ENCODE measurements at regions not wholly inside any gene's neighbourhood (a gene's known extent, or its start where the extent isn't known, plus 50 kb on each side); places are given as distances from the start of the nearest gene placed in this dataset.

DNA sequence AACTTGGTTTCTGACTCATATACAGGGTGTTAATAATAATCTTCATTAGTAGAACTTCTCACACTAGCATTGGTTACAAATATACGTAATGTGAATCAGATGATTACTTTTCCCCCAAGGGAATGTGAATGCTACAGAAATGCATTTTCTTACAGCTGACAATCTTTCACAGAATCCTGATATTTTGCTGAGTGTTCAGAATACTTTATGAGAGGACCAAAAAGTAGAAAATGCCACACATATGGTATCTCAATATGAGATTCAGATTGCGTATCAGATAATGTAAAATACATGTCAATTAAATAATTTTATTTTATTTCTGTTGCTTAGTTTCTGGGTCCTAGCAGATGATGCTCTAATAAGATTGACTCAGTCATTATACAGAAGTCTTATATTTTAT, 979.9 kb upstream of the GBE1 start:
- Mint-ChIP-seq H3K27me3 (ENCODE audit: low read depth in 3 of 3) (peaks cover 0 to 2% (median 0%) of the 10 kb centered on the region in 3 donors), H3K36me3 (peaks cover 0 to 3% (median 0%) of the 10 kb centered on the region in 3 donors), H3K4me3 (no peak overlapping the region), H3K27ac (no peak overlapping the region), H3K4me1 (no peaks in the 10 kb centered on the region), H3K9me3 (peaks cover 16 to 56% (median 26%) of the 10 kb centered on the region in 6 donors)
- DNase-seq, result no peak

- H3K9me3 Mint-ChIP-seq, result peaks cover 11 to 38% (median 20%) of the 10 kb centered on the region in 6 donors
- no peaks in the 10 kb centered on the region for H3K27me3 Mint-ChIP-seq (ENCODE audit: low read depth in 3 of 3)
- no peak overlapping the region for H3K4me3 Mint-ChIP-seq
- no peaks in the 10 kb centered on the region for H3K4me1 Mint-ChIP-seq
- DNase-seq, result no peak
- no peak overlapping the region for H3K27ac Mint-ChIP-seq
- H3K36me3 Mint-ChIP-seq, result peaks cover 0 to 3% (median 0%) of the 10 kb centered on the region in 3 donors
Measured at GRCh38 chr3:82739390-82739789, 977.9 kb upstream of the GBE1 start.

GRCh38 chr3:82736696-82737277, 975.3 kb upstream of the GBE1 start:
- Mint-ChIP-seq H3K36me3 (peaks cover 0 to 3% (median 0%) of the 10 kb centered on the region in 3 donors), H3K27ac (no peak overlapping the region), H3K4me3 (no peak overlapping the region), H3K4me1 (no peaks in the 10 kb centered on the region), H3K27me3 (ENCODE audit: low read depth in 3 of 3) (no peaks in the 10 kb centered on the region), H3K9me3 (peaks cover 11 to 35% (median 17%) of the 10 kb centered on the region in 6 donors)
- no peak for DNase-seq

DNA sequence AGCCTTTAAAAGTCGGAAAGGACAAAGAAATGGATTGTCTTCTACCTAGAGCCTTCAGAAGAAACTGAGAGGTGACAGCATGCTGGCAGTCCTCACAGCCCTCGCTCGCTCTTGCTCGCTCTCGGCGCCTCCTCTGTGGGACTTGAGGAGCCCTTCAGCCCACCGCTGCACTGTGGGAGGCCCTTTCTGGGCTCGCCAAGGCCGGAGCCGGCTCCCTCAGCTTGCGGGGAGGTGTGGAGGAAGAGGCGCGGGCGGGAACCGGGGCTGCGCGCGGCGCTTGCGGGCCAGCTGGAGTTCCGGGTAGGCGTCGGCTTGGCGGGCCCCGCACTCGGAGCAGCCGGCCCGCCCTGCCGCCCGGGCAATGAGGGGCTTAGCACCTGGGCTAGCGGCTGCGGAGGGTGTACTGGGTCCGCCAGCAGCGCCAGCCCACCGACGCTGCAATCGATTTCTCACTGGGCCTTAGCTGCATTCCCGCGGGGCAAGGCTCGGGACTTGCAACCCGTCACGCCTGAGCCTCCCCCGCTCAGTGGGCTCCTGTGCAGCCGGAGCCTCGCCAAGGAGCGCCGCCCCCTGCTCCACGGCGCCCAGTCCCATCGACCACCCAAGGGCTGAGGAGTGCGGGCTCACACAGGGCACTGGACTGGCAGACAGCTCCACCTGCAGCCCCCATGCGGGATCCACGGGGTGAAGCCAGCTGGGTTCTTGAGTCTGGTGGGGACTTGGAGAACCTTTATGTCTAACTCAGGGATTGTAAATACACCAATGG, 953.8 kb upstream of the GBE1 start:
- Mint-ChIP-seq H3K4me3 (no peak overlapping the region), H3K9me3 (peaks cover 10 to 65% (median 19%) of the 10 kb centered on the region in 6 donors)
- DNase-seq, result no peak

DNA sequence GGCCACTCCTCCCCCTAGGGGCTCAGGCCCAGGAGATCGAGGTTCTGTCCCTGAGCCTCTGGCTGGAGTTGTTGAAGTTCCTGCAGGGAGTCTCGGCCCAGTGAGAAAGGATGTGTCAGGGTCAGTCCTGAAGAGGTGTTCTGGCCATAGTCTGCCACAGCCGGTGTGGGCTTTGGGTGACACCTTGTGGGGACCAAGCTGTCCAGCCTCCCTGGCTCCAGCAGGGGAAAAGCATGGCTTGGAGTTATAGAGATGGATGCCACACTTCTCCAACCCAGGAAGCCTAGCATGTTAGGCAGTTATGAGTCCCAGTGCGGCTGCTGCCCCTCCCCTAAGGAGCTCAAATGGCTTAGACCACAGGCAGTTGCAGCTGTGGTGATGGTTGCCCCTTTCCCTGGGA, 945.6 kb upstream of the GBE1 start:
- H3K4me1 Mint-ChIP-seq, result no peaks in the 10 kb centered on the region

More for the DNA sequence above, 953.8 kb upstream of the GBE1 start:
- Mint-ChIP-seq H3K27me3 (ENCODE audit: low read depth in 3 of 3) (no peaks in the 10 kb centered on the region), H3K36me3 (peaks cover 0 to 3% (median 0%) of the 10 kb centered on the region in 3 donors), H3K27ac (no peak overlapping the region), H3K4me1 (no peaks in the 10 kb centered on the region)

DNA sequence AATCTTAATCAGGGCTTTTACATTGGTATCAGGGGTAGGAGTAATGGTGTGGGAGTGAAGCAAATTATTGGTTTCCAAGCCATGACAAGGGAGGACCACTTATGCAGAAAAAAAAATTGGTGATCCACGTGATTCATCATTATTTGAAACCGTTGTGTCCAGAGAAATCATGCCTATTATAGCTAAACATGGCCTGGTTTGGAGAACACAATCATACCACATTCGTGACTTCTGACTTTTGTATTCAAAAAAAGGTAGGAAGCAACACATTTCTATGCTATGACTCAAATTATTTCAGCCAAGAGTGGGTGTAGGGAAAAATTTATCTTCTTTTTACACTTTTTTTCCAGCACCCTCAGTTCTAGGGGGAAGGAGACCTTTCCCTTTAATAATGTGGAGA, 924.3 kb upstream of the GBE1 start:
- DNase-seq, result no peak
- Mint-ChIP-seq H3K27ac (no peak overlapping the region), H3K4me3 (no peak overlapping the region), H3K36me3 (no peaks in the 10 kb centered on the region), H3K9me3 (peaks cover 7 to 54% (median 15%) of the 10 kb centered on the region in 6 donors), H3K27me3 (ENCODE audit: low read depth in 3 of 3) (no peaks in the 10 kb centered on the region), H3K4me1 (no peaks in the 10 kb centered on the region)

More for the DNA sequence above, 945.6 kb upstream of the GBE1 start:
- H3K4me3 Mint-ChIP-seq, result no peak overlapping the region
- peaks cover 0 to 1% (median 0%) of the 10 kb centered on the region in 3 donors for H3K27me3 Mint-ChIP-seq (ENCODE audit: low read depth in 3 of 3)
- no peak for DNase-seq
- peaks cover 18 to 82% (median 51%) of the 10 kb centered on the region in 6 donors for H3K9me3 Mint-ChIP-seq
- H3K36me3 Mint-ChIP-seq, result peaks cover 0 to 2% (median 0%) of the 10 kb centered on the region in 3 donors
- H3K27ac Mint-ChIP-seq, result no peak overlapping the region

- DNase-seq, result no peak
- Mint-ChIP-seq H3K27ac (no peak overlapping the region), H3K9me3 (peaks cover 8 to 35% (median 14%) of the 10 kb centered on the region in 6 donors), H3K4me3 (no peak overlapping the region), H3K36me3 (no peaks in the 10 kb centered on the region), H3K4me1 (no peaks in the 10 kb centered on the region), H3K27me3 (ENCODE audit: low read depth in 3 of 3) (peaks cover 0 to 2% (median 0%) of the 10 kb centered on the region in 3 donors)
Measured at GRCh38 chr3:82676356-82677026, 915.0 kb upstream of the GBE1 start.

DNA sequence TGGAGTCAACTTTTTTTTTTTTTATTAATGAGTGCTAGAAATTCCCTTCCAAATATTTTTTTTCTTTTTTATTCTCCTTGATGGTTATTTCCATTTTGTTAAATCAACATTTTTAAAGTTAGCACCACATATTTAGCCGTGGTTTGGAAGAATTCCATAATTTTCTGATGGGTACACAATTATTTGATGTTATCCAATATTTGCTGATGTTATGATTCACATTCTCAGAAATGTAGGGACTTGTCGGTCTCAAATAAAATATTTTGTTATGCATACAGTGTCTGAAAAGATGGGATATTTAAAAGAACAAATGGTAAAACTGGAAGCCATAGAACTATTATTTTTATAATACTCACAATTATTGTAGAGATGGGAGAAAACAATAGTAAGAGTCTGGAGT, 911.5 kb upstream of the GBE1 start:
- no peak for DNase-seq
- Mint-ChIP-seq H3K36me3 (no peaks in the 10 kb centered on the region), H3K4me1 (no peaks in the 10 kb centered on the region), H3K27me3 (ENCODE audit: low read depth in 3 of 3) (peaks cover 0 to 2% (median 0%) of the 10 kb centered on the region in 3 donors), H3K9me3 (peaks cover 6 to 40% (median 17%) of the 10 kb centered on the region in 6 donors), H3K27ac (no peak overlapping the region), H3K4me3 (no peak overlapping the region)

DNA sequence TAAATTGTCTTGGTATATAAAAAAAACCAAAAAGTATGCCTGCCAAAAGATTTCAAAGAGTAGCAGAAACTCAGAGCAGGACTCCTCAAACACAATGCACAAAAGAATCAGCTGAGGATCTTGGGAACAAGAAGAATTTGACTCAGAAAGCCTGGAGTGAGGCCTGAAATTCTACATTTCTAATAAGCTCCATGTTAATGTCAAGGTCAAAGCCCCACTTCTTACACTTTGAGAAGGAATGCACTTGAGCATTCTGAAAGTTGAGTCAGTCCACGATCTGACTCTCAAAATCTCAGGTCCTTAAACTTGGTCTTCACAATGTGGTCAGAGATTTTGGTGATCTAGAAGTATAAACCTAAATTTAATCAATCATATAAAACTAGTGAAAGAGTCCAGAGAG, 910.0 kb upstream of the GBE1 start:
- Mint-ChIP-seq H3K27me3 (ENCODE audit: low read depth in 3 of 3) (peaks cover 0 to 2% (median 0%) of the 10 kb centered on the region in 3 donors), H3K27ac (no peak overlapping the region), H3K9me3 (peaks cover 9 to 46% (median 19%) of the 10 kb centered on the region in 6 donors), H3K4me3 (no peak overlapping the region), H3K36me3 (no peaks in the 10 kb centered on the region), H3K4me1 (no peaks in the 10 kb centered on the region)
- DNase-seq, result no peak

GRCh38 chr3:82654708-82655107, 893.3 kb upstream of the GBE1 start:
- Mint-ChIP-seq H3K4me1 (no peaks in the 10 kb centered on the region), H3K9me3 (peaks cover 12 to 33% (median 22%) of the 10 kb centered on the region in 6 donors), H3K36me3 (peaks cover 0 to 4% (median 0%) of the 10 kb centered on the region in 3 donors), H3K4me3 (no peak overlapping the region), H3K27me3 (ENCODE audit: low read depth in 3 of 3) (no peaks in the 10 kb centered on the region), H3K27ac (no peak overlapping the region)
- DNase-seq, result no peak

- Mint-ChIP-seq H3K27me3 (ENCODE audit: low read depth in 3 of 3) (no peaks in the 10 kb centered on the region), H3K9me3 (peaks cover 11 to 45% (median 31%) of the 10 kb centered on the region in 6 donors), H3K27ac (no peak overlapping the region), H3K4me1 (no peaks in the 10 kb centered on the region), H3K4me3 (no peak overlapping the region), H3K36me3 (no peaks in the 10 kb centered on the region)
- DNase-seq, result no peak
Measured at GRCh38 chr3:82643948-82644347, 882.5 kb upstream of the GBE1 start.

GRCh38 chr3:82641701-82642100, 880.3 kb upstream of the GBE1 start:
- no peaks in the 10 kb centered on the region for H3K36me3 Mint-ChIP-seq
- no peak overlapping the region for H3K4me3 Mint-ChIP-seq
- DNase-seq, result no peak
- H3K27ac Mint-ChIP-seq, result no peak overlapping the region
- H3K4me1 Mint-ChIP-seq, result no peaks in the 10 kb centered on the region
- peaks cover 12 to 42% (median 26%) of the 10 kb centered on the region in 6 donors for H3K9me3 Mint-ChIP-seq
- H3K27me3 Mint-ChIP-seq (ENCODE audit: low read depth in 3 of 3), result no peaks in the 10 kb centered on the region

- Mint-ChIP-seq H3K4me1 (no peaks in the 10 kb centered on the region), H3K27ac (no peak overlapping the region), H3K9me3 (peaks cover 15 to 37% (median 24%) of the 10 kb centered on the region in 6 donors), H3K36me3 (no peaks in the 10 kb centered on the region), H3K27me3 (ENCODE audit: low read depth in 3 of 3) (no peaks in the 10 kb centered on the region), H3K4me3 (no peak overlapping the region)
- DNase-seq, result no peak
Measured at GRCh38 chr3:82640254-82640653, 878.8 kb upstream of the GBE1 start.

- Mint-ChIP-seq H3K4me1 (no peaks in the 10 kb centered on the region), H3K4me3 (no peak overlapping the region), H3K27me3 (ENCODE audit: low read depth in 3 of 3) (no peaks in the 10 kb centered on the region), H3K27ac (no peak overlapping the region), H3K9me3 (peaks cover 10 to 36% (median 23%) of the 10 kb centered on the region in 6 donors), H3K36me3 (no peaks in the 10 kb centered on the region)
- DNase-seq, result no peak
Measured at GRCh38 chr3:82637574-82637973, 876.1 kb upstream of the GBE1 start.
